NT2/D1 (cell line): ENCODE measurements at regions not wholly inside any gene's neighbourhood (a gene's known extent, or its start where the extent isn't known, plus 50 kb on each side); places are given as distances from the start of the nearest gene placed in this dataset.

Source experiments
- SUZ12 ChIP-seq: IDR thresholded peaks from 2 replicates; pipeline ENCODE4 v1.6.1; 2011; ENCODE audit not compliant: insufficient read length, insufficient read depth; ENCODE audit errors: extremely low read depth
- YY1 ChIP-seq: IDR thresholded peaks from 2 replicates; pipeline ENCODE4 v1.6.1; 2011; ENCODE audit not compliant: insufficient read length, insufficient read depth
- ZNF274 ChIP-seq: IDR thresholded peaks from 2 replicates; pipeline ENCODE4 v1.6.1; 2011; ENCODE audit warnings: mild to moderate bottlenecking, low read depth, low read length

DNA sequence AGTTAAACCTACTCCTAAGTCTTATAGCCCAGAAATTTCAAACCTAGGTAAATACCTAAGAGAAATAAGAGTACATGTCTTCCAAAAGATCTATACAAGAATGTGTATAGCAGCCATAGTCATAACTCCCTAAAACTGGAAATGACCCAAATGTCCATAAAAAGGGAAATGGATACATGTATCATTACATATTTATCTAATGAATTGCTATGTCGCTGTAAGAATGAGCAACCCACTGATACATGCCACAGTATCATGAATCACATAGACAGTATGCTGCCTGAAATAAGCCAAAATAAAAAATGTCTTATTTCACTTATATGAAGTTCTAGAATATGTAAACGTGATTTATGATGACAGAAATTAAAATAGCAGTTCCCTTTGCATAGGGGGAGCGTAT, 679.5 kb downstream of the MAFB start:
- TF ChIP-seq YY1 (no peak), ZNF274 (no peak), SUZ12 (no peak)
